ENCODE measurements at regions not wholly inside any gene's neighbourhood (a gene's known extent, or its start where the extent isn't known, plus 50 kb on each side); places are given as distances from the start of the nearest gene placed in this dataset.

DNA sequence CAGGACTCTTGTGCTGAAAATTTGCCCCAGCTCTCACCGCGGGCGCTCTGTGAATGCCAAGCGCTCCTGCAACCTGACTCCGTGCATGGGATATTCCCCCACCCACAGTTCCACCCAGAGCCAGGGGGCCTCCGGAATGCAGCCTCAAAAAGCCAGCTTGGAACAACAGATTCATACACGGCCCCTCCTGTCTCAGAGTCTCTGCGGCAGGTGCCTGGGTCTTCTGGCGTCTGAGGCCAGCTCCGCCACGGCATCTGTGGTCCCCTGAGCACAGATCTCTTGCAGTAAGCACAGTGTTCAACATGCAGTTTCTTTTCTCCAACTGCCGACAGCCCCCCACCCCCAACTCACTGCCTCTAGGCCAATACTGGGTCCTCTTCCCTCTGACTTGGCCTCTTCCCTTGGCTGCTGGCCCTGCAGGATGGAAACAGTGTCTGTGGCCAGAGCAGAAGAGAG is 355.7 kb upstream of the IRX2 start:
- H2BK12ac ChIP-seq (ENCODE audit: low read depth, low read length), result peak overlapping the region; percentile 41; the same call in 1 of the 2 replicates
- H3K27ac ChIP-seq (ENCODE audit: low read depth, low read length), result 0 out of 2 replicates have a peak overlapping the region, but pooled peaks have one; percentile 54
- TF ChIP-seq NRF1 (IDR thresholded peaks at IDR 0.05; ENCODE audit: low read depth, low read length), result no peak
- no peak for TF ChIP-seq BACH1 (IDR thresholded peaks at IDR 0.05; ENCODE audit: low read length)
- no peak for TF ChIP-seq KDM5A (IDR thresholded peaks at IDR 0.05; ENCODE audit: low read length)
- no peak for TF ChIP-seq CTBP2 (IDR thresholded peaks at IDR 0.05; ENCODE audit: borderline replicate concordance, insufficient read depth, insufficient read length, low read length)
- TF ChIP-seq CHD1 (IDR thresholded peaks at IDR 0.05; ENCODE audit: low read depth, low read length), result no peak
- no peak for TF ChIP-seq EGR1 (IDR thresholded peaks at IDR 0.05; ENCODE audit: borderline replicate concordance, low read depth, low read length)
- no peak for TF ChIP-seq JUN (IDR thresholded peaks at IDR 0.05; ENCODE audit: low read depth, low read length)
- no peak for TF ChIP-seq KDM1A (IDR thresholded peaks at IDR 0.05; ENCODE audit: borderline replicate concordance, low read length)
- no peak for TF ChIP-seq HDAC2 (IDR thresholded peaks at IDR 0.05; ENCODE audit: borderline replicate concordance in 1 of 2, low read depth in 2 of 2, low read length in 2 of 2)
- TF ChIP-seq PHF8 (conservative IDR thresholded peaks at IDR 0.05; ENCODE audit: low read depth, low read length), result no peak
- no peak for TF ChIP-seq SIN3A (conservative IDR thresholded peaks at IDR 0.05 in 1 of 2, IDR thresholded peaks at IDR 0.05 in 1 of 2; ENCODE audit: low read depth in 1 of 2, low read length in 2 of 2)
- TF ChIP-seq TEAD4 (IDR thresholded peaks at IDR 0.05; ENCODE audit: low read depth, low read length), result 0 out of 2 replicates have a peak, but pooled peaks have one; percentile 41
- 0 out of 2 replicates have a peak, but pooled peaks have one; percentile 35 for TF ChIP-seq RBBP5 (IDR thresholded peaks at IDR 0.05; ENCODE audit: borderline replicate concordance, low read depth, low read length)
- H3K79me1 ChIP-seq (ENCODE audit: low read depth, low read length), result no peaks in the 10 kb centered on the region
- WGBS, 2 experiments (ENCODE audit: extremely low coverage in 1 of 2, insufficient coverage in 1 of 2, insufficient read length in 1 of 2, insufficient replicate concordance in 2 of 2, low coverage in 1 of 2, low lambda C conversion rate in 2 of 2, missing lambda C conversion rate in 1 of 2), result 25% methylated on average over 12 of the region's 12 CpGs; no CpG with 5 or more reads in 1 of the 2 experiments
- H2AFZ ChIP-seq (ENCODE audit: low read length), result no peak overlapping the region
- peak overlapping the region; percentile 77 for H4K5ac ChIP-seq (ENCODE audit: insufficient read length, low read depth, low read length)
- H2BK15ac ChIP-seq (ENCODE audit: low read length), result peak overlapping the region; percentile 74; the same call in 1 of the 2 replicates
- H2AK5ac ChIP-seq (ENCODE audit: low read depth, low read length), result peak overlapping the region; percentile 32
- H3K9me3 ChIP-seq (ENCODE audit: insufficient read depth in 2 of 2, low read depth in 1 of 2, low read length in 1 of 2), result no peaks in the 10 kb centered on the region
- peak overlapping the region; percentile 76 for H4K91ac ChIP-seq (replicated peaks; ENCODE audit: insufficient read length, low read length)
- H3K4me2 ChIP-seq (ENCODE audit: insufficient read depth in 1 of 2, low read depth in 2 of 2, low read length in 2 of 2), result peak overlapping the region; percentile 23 to 26
- no peaks in the 10 kb centered on the region for H3K23me2 ChIP-seq (ENCODE audit: low read depth, low read length)
- H3K18ac ChIP-seq (ENCODE audit: extremely low read depth, low read length), result peak overlapping the region; percentile 15
- no peak overlapping the region for H4K8ac ChIP-seq (ENCODE audit: extremely low read depth, insufficient read depth, low read length)
- H2BK5ac ChIP-seq (ENCODE audit: low read depth, low read length), result peak overlapping the region; percentile 41; the same call in 1 of the 2 replicates
- H3K4me1 ChIP-seq (replicated peaks in 1 of 4; ENCODE audit: control insufficient read depth in 3 of 4, insufficient read depth in 4 of 4, low read length in 3 of 4), result peaks cover 23 to 51% (median 37%) of the 10 kb centered on the region in 4 experiments
- no peaks in the 10 kb centered on the region for H3K79me2 ChIP-seq (ENCODE audit: control insufficient read depth in 1 of 2, insufficient read depth in 2 of 2, low read length in 2 of 2)
- H4K20me1 ChIP-seq (replicated peaks in 1 of 2; ENCODE audit: control insufficient read depth in 1 of 2, insufficient read depth in 2 of 2, low read length in 2 of 2), result no peaks in the 10 kb centered on the region
- no peak overlapping the region for H3K23ac ChIP-seq (ENCODE audit: insufficient read length)
- FAIRE-seq (no peak), DNase-seq (ENCODE audit: low read depth in 1 of 2, low spot score in 2 of 2) (no peak)
- peak overlapping the region; percentile 74 for H2BK20ac ChIP-seq (ENCODE audit: low read length)
- ChIA-PET POLR2A (ENCODE audit: partially characterized antibody) (interaction anchor here (1.3 kb wide), 1 partner anchor 15 kb away, joined by 7 read pairs; no protein-coding TSS in a partner anchor), CTCF (ENCODE audit: partially characterized antibody) (interaction anchor here (0.7 kb wide), 1 partner anchor 9 kb away, joined by 4 read pairs; no protein-coding TSS in a partner anchor)
- H3K4me3 ChIP-seq (ENCODE audit: extremely low read depth in 1 of 4, insufficient read depth in 2 of 4, low read depth in 3 of 4, low read length in 4 of 4), result no peak overlapping the region
- no peak overlapping the region for H3K14ac ChIP-seq (ENCODE audit: insufficient read length)
- H3K27me3 ChIP-seq (replicated peaks in 1 of 4; ENCODE audit: control insufficient read depth in 3 of 4, extremely low read depth in 1 of 4, insufficient read depth in 3 of 4, low read length in 3 of 4), result peaks cover 0 to 7% (median under 1%) of the 10 kb centered on the region in 4 experiments; a peak in 6 of 7 replicates
- H3K4ac ChIP-seq (replicated peaks; ENCODE audit: insufficient read length, low read depth, low read length), result peak overlapping the region; percentile 88
- peak overlapping the region; percentile 91 for H2BK120ac ChIP-seq (replicated peaks; ENCODE audit: low read depth, low read length)
- H3K9ac ChIP-seq (replicated peaks in 1 of 4; ENCODE audit: extremely low read depth in 1 of 4, low read depth in 3 of 4, low read length in 3 of 4), result no peak overlapping the region
- 0 out of 8 replicates have a peak, but pooled peaks cover 0 to 2% (median 0%) of the 10 kb centered on the region in 4 experiments for H3K36me3 ChIP-seq (ENCODE audit: control insufficient read depth in 2 of 4, insufficient read depth in 4 of 4, low read length in 3 of 4)
- no peak overlapping the region for H3K56ac ChIP-seq (replicated peaks; ENCODE audit: insufficient read length, low read depth, low read length)
